ENCODE measurements at regions not wholly inside any gene's neighbourhood (a gene's known extent, or its start where the extent isn't known, plus 50 kb on each side); places are given as distances from the start of the nearest gene placed in this dataset.

GRCh38 chr13:105821337-105821736, 714.1 kb downstream of the EFNB2 start:
- Histone ChIP-seq H2BK12ac (ENCODE audit: low read depth, low read length) (no peak overlapping the region), H3K14ac (ENCODE audit: insufficient read length) (no peak overlapping the region), H3K23ac (ENCODE audit: insufficient read length) (no peak overlapping the region), H3K9ac (replicated peaks in 1 of 4; ENCODE audit: extremely low read depth in 1 of 4, low read depth in 3 of 4, low read length in 3 of 4) (no peak overlapping the region), H3K27me3 (replicated peaks in 1 of 4; ENCODE audit: control insufficient read depth in 3 of 4, extremely low read depth in 1 of 4, insufficient read depth in 3 of 4, low read length in 3 of 4) (peaks cover 3 to 12% (median 10%) of the 10 kb centered on the region in 4 experiments; a peak in 5 of 7 replicates), H3K23me2 (ENCODE audit: low read depth, low read length) (no peaks in the 10 kb centered on the region; the same call in 1 of the 2 replicates), H3K4me3 (ENCODE audit: extremely low read depth in 1 of 4, insufficient read depth in 2 of 4, low read depth in 3 of 4, low read length in 4 of 4) (no peak overlapping the region), H2BK5ac (ENCODE audit: low read depth, low read length) (no peak overlapping the region), H3K4me2 (ENCODE audit: insufficient read depth in 1 of 2, low read depth in 2 of 2, low read length in 2 of 2) (no peak overlapping the region), H4K8ac (ENCODE audit: extremely low read depth, insufficient read depth, low read length) (no peak overlapping the region), H2BK120ac (replicated peaks; ENCODE audit: low read depth, low read length) (no peak overlapping the region), H2BK20ac (ENCODE audit: low read length) (no peak overlapping the region), H4K20me1 (replicated peaks in 1 of 2; ENCODE audit: control insufficient read depth in 1 of 2, insufficient read depth in 2 of 2, low read length in 2 of 2) (no peaks in the 10 kb centered on the region), H3K36me3 (ENCODE audit: control insufficient read depth in 2 of 4, insufficient read depth in 4 of 4, low read length in 3 of 4) (no peaks in the 10 kb centered on the region), H3K27ac (ENCODE audit: low read depth, low read length) (no peak overlapping the region), H2AK5ac (ENCODE audit: low read depth, low read length) (no peak overlapping the region), H3K4ac (replicated peaks; ENCODE audit: insufficient read length, low read depth, low read length) (no peak overlapping the region), H2AFZ (ENCODE audit: low read length) (no peak overlapping the region), H3K9me3 (ENCODE audit: insufficient read depth in 2 of 2, low read depth in 1 of 2, low read length in 1 of 2) (no peaks in the 10 kb centered on the region), H4K5ac (ENCODE audit: insufficient read length, low read depth, low read length) (no peak overlapping the region), H3K56ac (replicated peaks; ENCODE audit: insufficient read length, low read depth, low read length) (no peak overlapping the region), H3K79me1 (ENCODE audit: low read depth, low read length) (no peaks in the 10 kb centered on the region), H3K18ac (ENCODE audit: extremely low read depth, low read length) (no peak overlapping the region), H3K79me2 (ENCODE audit: control insufficient read depth in 1 of 2, insufficient read depth in 2 of 2, low read length in 2 of 2) (no peaks in the 10 kb centered on the region), H2BK15ac (ENCODE audit: low read length) (no peak overlapping the region), H3K4me1 (replicated peaks in 1 of 4; ENCODE audit: control insufficient read depth in 3 of 4, insufficient read depth in 4 of 4, low read length in 3 of 4) (peaks cover 4 to 10% (median 7%) of the 10 kb centered on the region in 4 experiments; a peak in 6 of 7 replicates), H4K91ac (replicated peaks; ENCODE audit: insufficient read length, low read length) (no peak overlapping the region)
- ChIA-PET POLR2A (ENCODE audit: partially characterized antibody) (no interaction called here), CTCF (ENCODE audit: partially characterized antibody) (interaction anchor here (1.9 kb wide), 1 partner anchor 160 kb away, joined by 4 read pairs; no protein-coding TSS in a partner anchor)
- WGBS, 2 experiments (ENCODE audit: extremely low coverage in 1 of 2, insufficient coverage in 1 of 2, insufficient read length in 1 of 2, insufficient replicate concordance in 2 of 2, low coverage in 1 of 2, low lambda C conversion rate in 2 of 2, missing lambda C conversion rate in 1 of 2): 84% methylated on average over 2 of the region's 2 CpGs; no CpG with 5 or more reads in 1 of the 2 experiments
- DNase-seq (ENCODE audit: low read depth in 1 of 2, low spot score in 2 of 2): no peak
- FAIRE-seq: no peak
- TF ChIP-seq SIRT6 (IDR thresholded peaks at IDR 0.05; ENCODE audit: low read length): no peak
- TF ChIP-seq RNF2 (IDR thresholded peaks at IDR 0.05; ENCODE audit: borderline replicate concordance, low read depth, low read length, missing control alignments, poor library complexity, severe bottlenecking): no peak
- no peak for TF ChIP-seq FOSL1 (IDR thresholded peaks at IDR 0.05; ENCODE audit: insufficient read depth, low read depth, low read length)
- no peak for TF ChIP-seq NANOG (IDR thresholded peaks at IDR 0.05; ENCODE audit: insufficient read depth, low read depth, low read length, poor library complexity, severe bottlenecking)
- TF ChIP-seq TCF12 (IDR thresholded peaks at IDR 0.05; ENCODE audit: low read depth, low read length): no peak
- TF ChIP-seq CREB1 (IDR thresholded peaks at IDR 0.05): no peak
- no peak for TF ChIP-seq E2F6 (IDR thresholded peaks at IDR 0.05)
- no peak for TF ChIP-seq EP300 (IDR thresholded peaks at IDR 0.05; ENCODE audit: borderline replicate concordance in 1 of 2, low read depth in 2 of 2, low read length in 2 of 2)
- no peak for TF ChIP-seq CHD2 (IDR thresholded peaks at IDR 0.05; ENCODE audit: low read length)
- TF ChIP-seq TBP (IDR thresholded peaks at IDR 0.05; ENCODE audit: low read depth, low read length): no peak
